ENCODE measurements at regions not wholly inside any gene's neighbourhood (a gene's known extent, or its start where the extent isn't known, plus 50 kb on each side); places are given as distances from the start of the nearest gene placed in this dataset.
"Not testable (repeated sequence)": the region's sequence is repeated elsewhere in the genome, so short reads cannot be mapped to it uniquely, and the experiment has no call there.

DNA sequence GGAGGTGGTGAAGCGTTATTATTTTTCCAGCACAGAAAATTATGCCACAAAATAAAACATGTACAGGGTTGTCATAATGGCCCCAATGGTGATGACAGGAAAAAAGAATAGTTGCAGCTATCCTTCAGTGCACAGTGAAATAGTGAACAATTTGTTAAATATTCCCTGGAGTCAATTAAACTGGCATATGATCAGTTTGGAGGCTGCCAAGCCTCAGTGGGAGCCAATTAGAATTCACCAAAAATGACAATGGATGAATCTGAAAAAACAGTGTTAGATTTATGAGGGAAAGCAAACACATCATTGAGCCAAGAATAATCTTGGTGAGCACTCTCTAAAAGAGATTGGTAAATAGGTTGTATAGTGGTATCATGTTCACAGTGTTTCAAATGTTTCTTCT lies 146.3 kb downstream of the OTUD1 start:
- WGBS, 2 donors, result 91 to 96% methylated on average over 1 of the region's 1 CpG
- H3K36me3 ChIP-seq, result no peaks in the 10 kb centered on the region
- H3K4me1 ChIP-seq, result no peaks in the 10 kb centered on the region
- peaks cover 0 to 12% (median 0%) of the 10 kb centered on the region in 4 donors for H3K9me3 ChIP-seq
- H3K4me3 ChIP-seq, result no peak overlapping the region
- DNase-seq (ENCODE audit: low spot score in 2 of 2), result no peak
- no peaks in the 10 kb centered on the region for H3K27me3 ChIP-seq
- no peak for TF ChIP-seq EP300 (IDR thresholded peaks at IDR 0.05)
- TF ChIP-seq POLR2A (IDR thresholded peaks at IDR 0.05), result no peak
- TF ChIP-seq, protein P1, sequence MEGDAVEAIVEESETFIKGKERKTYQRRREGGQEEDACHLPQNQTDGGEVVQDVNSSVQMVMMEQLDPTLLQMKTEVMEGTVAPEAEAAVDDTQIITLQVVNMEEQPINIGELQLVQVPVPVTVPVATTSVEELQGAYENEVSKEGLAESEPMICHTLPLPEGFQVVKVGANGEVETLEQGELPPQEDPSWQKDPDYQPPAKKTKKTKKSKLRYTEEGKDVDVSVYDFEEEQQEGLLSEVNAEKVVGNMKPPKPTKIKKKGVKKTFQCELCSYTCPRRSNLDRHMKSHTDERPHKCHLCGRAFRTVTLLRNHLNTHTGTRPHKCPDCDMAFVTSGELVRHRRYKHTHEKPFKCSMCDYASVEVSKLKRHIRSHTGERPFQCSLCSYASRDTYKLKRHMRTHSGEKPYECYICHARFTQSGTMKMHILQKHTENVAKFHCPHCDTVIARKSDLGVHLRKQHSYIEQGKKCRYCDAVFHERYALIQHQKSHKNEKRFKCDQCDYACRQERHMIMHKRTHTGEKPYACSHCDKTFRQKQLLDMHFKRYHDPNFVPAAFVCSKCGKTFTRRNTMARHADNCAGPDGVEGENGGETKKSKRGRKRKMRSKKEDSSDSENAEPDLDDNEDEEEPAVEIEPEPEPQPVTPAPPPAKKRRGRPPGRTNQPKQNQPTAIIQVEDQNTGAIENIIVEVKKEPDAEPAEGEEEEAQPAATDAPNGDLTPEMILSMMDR (IDR thresholded peaks at IDR 0.05), result no peak
- H3K27ac ChIP-seq, result no peak overlapping the region

DNA sequence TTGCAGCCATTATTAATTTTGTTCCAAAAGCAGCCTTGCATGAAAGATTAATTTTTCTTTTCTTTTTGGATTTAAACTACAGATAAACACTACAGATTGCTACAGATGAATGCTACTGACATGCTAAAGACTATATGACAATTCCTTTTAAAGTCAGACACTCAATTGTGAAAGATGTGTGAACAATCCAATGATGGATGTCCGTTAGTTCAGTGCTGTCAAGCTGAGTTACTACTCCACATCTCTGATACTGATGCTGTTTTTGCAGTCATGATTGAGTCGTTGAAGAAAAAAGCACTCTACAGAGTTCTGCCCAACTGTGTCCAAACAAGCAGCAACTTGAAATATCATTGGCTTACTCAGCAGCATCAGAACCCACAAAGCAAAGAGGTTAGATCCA lies 146.8 kb downstream of the OTUD1 start:
- Histone ChIP-seq H3K9me3 (peaks cover 0 to 12% (median 0%) of the 10 kb centered on the region in 4 donors), H3K4me3 (no peak overlapping the region), H3K27ac (no peak overlapping the region), H3K27me3 (no peaks in the 10 kb centered on the region), H3K4me1 (no peaks in the 10 kb centered on the region), H3K36me3 (no peaks in the 10 kb centered on the region)
- no peak for DNase-seq (ENCODE audit: low spot score in 2 of 2)
- 54 to 63% methylated on average over 2 of the region's 2 CpGs for WGBS, 2 donors
- TF ChIP-seq, protein P1 (IDR thresholded peaks at IDR 0.05), result no peak
- TF ChIP-seq EP300 (IDR thresholded peaks at IDR 0.05), result no peak
- TF ChIP-seq POLR2A (IDR thresholded peaks at IDR 0.05), result no peak

DNA sequence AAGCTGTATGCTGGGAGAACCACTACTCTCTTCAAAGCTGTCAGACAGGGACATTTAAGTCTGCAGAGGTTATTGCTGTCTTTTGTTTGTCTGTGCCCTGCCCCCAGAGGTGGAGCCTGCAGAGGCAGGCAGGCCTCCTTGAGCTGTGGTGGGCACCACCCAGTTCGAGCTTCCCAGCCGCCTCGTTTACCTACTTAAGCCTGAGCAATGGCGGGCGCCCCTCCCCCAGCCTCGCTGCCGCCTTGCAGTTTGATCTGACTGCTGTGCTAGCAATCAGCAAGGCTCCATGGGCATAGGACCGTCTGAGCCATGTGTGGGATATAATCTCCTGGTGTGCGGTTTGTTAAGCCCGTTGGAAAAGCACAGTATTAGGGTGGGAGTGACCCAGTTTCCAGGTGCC lies 156.4 kb downstream of the OTUD1 start:
- not testable (repeated sequence) for DNase-seq (ENCODE audit: low spot score in 2 of 2); H3K36me3 ChIP-seq; H3K4me1 ChIP-seq; H3K27ac ChIP-seq; H3K27me3 ChIP-seq; H3K4me3 ChIP-seq
- 54 to 92% methylated on average over 3 to 10 of the region's 10 CpGs for WGBS, 2 donors
- H3K9me3 ChIP-seq, result peaks cover 0 to 23% (median 0%) of the 10 kb centered on the region in 4 donors

DNA sequence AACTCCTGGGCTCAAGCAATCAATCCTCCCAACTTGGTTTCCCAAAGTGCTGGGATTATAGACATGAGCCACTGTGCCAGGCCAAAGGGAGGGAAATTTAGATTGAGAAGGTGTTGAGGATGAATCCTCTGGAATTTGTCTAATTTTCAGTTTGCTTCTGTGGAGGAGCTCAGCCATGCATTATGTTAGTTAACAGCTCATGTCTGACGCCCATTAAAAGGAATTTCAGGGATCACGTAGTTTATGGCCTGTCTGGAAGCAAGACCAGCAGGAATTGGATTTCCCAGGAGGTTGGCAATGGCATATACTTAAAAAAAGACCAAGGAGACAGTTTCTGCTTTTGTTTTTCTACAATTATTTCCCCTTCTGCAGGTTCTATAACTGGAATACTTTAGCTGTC lies 165.7 kb downstream of the OTUD1 start:
- TF ChIP-seq, protein P1 (IDR thresholded peaks at IDR 0.05), result no peak
- TF ChIP-seq EP300 (IDR thresholded peaks at IDR 0.05) (no peak), POLR2A (IDR thresholded peaks at IDR 0.05) (no peak)
- DNase-seq (ENCODE audit: low spot score in 2 of 2), result no peak

DNA sequence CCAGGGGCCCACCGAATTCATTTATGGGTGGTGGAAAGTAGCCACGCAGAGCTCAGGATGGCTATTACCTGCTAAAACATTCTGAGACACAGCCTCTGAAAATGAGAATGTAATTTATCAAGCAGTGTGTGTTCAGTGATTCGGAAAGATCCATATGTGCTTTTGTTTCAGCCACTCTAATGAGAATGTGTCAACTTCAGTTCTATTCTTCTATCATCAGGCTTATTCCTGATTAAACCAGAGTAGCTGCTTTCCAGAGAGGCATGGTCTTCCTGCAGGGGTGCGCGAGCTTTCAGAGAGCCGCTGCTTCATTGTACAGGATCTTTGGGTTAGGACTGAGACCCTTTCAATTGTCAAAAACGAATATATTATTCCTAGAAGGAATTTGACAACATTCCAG lies 167.6 kb downstream of the OTUD1 start:
- no peaks in the 10 kb centered on the region for H3K27me3 ChIP-seq
- TF ChIP-seq, protein P1 (IDR thresholded peaks at IDR 0.05), result no peak
- TF ChIP-seq POLR2A (IDR thresholded peaks at IDR 0.05), result no peak
- no peak for TF ChIP-seq EP300 (IDR thresholded peaks at IDR 0.05)
- peaks cover 0 to 4% (median 0%) of the 10 kb centered on the region in 4 donors for H3K4me1 ChIP-seq
- no peak for DNase-seq (ENCODE audit: low spot score in 2 of 2)
- 70 to 81% methylated on average over 7 of the region's 7 CpGs for WGBS, 2 donors
- no peak overlapping the region for H3K27ac ChIP-seq
- no peaks in the 10 kb centered on the region for H3K9me3 ChIP-seq
- H3K36me3 ChIP-seq, result no peaks in the 10 kb centered on the region
- H3K4me3 ChIP-seq, result no peak overlapping the region

More for the DNA sequence above, 165.7 kb downstream of the OTUD1 start:
- H3K9me3 ChIP-seq, result no peaks in the 10 kb centered on the region
- no peaks in the 10 kb centered on the region for H3K36me3 ChIP-seq
- 31 to 47% methylated on average over 2 of the region's 2 CpGs for WGBS, 2 donors
- no peaks in the 10 kb centered on the region for H3K27me3 ChIP-seq
- H3K27ac ChIP-seq, result no peak overlapping the region
- H3K4me1 ChIP-seq, result no peaks in the 10 kb centered on the region
- no peak overlapping the region for H3K4me3 ChIP-seq

DNA sequence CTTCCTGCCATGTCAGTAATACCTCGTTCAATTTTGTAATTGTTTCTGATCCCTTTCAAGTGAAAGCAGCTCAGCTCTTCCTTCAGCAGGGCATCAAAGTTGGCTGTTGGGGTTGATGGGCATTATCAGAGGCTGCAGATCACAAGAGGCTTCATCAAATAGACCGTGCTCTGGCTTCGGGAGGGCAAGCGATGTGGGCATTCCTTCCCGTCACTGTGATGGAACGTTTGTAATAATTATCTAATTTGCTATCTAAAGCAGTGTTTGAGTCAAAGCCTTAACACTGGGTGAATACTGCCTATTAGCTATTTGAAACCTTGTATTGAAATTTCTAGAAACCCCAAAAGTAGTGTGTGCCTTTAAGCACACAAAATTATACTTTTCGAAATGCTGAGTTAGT lies 170.1 kb downstream of the OTUD1 start:
- no peak for DNase-seq (ENCODE audit: low spot score in 2 of 2)
- Histone ChIP-seq H3K9me3 (no peaks in the 10 kb centered on the region), H3K4me1 (peaks cover 0 to 4% (median 0%) of the 10 kb centered on the region in 4 donors), H3K27ac (no peak overlapping the region), H3K27me3 (no peaks in the 10 kb centered on the region), H3K4me3 (no peak overlapping the region), H3K36me3 (no peaks in the 10 kb centered on the region)
- TF ChIP-seq, protein P1 (IDR thresholded peaks at IDR 0.05), result no peak
- TF ChIP-seq EP300 (IDR thresholded peaks at IDR 0.05), result no peak
- 84 to 88% methylated on average over 7 of the region's 7 CpGs for WGBS, 2 donors

Data from tibial nerve (tissue), 4 donors.